ENCODE measurements at regions not wholly inside any gene's neighbourhood (a gene's known extent, or its start where the extent isn't known, plus 50 kb on each side); places are given as distances from the start of the nearest gene placed in this dataset.

DNA sequence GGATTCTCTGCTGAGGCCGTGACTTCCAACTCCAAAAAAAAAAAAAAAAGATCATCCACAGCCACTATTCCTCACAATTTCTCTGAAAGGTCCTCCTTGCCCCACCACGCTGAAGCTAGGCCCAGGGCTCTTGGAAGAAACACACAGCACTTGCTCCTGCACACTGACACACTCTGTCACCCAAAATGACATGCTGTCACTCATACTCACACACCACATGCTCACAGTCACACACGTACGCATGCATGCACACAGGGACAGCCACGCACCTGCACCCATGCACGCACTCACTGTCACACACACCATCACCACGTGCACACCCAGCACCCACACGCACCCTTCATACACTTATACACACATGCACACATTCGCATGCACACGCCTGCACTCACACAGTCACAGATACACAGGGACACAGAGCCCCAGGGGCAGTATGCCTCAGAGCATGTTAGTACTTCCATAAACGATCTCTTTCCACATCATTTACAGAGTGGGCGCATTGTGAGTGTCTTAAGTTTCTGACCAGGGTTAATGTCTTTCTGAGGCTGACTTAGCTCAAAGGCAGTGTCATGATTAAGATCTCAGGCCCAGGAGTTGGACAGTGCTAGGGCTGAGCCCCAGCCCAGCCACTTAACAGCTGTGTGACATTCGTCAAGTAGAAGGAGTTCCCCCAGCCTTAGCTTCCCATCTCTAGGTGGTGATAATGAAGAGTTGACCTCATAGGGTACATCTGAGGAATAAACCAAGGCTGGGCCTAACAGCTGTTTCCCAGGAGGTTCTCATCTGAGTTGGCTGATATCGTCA, 93.4 kb downstream of the GLI2 start:
- peak; percentile 4 for DNase-seq (ENCODE audit: low read depth)

DNA sequence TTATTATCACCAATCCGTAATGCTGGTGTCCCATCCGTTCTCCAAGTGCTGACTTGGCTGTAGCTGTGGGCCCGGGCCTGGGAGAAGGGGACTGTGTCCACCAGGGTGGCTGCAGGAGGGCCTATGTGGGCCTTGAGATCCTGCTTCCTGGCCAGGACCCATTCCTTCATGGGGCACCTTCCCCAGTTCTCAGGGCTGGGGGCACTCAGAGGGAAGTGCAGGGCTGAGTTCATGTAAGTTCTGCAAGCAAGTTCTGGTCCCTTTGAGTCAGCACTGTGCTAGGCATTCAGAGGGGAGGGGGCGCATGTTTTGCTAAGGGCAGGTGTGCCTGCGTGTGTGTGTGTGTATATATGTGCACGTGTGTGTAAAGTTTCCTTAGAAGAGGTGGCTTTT, 94.0 kb downstream of the GLI2 start:
- no peak for DNase-seq (ENCODE audit: low read depth)

- no peak for DNase-seq (ENCODE audit: low read depth)
Observed at GRCh38 chr2:120830096-120830830, 94.6 kb downstream of the GLI2 start.

GRCh38 chr2:120831086-120831485, 95.4 kb downstream of the GLI2 start:
- no peak for DNase-seq (ENCODE audit: low read depth)

- no peak for DNase-seq (ENCODE audit: low read depth)
Observed at GRCh38 chr2:120831891-120832290, 96.2 kb downstream of the GLI2 start.

GRCh38 chr2:120832296-120833070, 96.8 kb downstream of the GLI2 start:
- DNase-seq (ENCODE audit: low read depth) = no peak

GRCh38 chr2:120833127-120833675, 97.5 kb downstream of the GLI2 start:
- DNase-seq (ENCODE audit: low read depth) = no peak

GRCh38 chr2:120834206-120834605, 98.5 kb downstream of the GLI2 start:
- DNase-seq (ENCODE audit: low read depth) = no peak

DNA sequence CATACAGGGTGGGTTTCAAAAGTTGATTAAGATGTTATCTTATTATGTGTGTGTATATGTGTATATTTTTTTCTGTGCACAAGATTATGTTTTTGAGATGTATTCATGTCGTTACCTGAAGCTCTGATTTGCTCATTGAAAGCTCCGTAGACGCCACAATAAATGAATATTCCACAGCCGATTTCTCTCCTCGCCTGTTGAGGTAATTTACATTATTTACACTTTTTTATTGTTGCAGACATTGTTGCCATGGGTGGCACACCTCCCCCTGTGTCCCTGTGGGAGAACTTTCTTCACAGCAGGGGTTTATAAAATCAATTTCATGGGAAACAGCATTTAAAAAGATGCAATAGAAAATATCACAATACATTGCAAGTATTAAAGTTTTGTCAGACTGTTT, 100.6 kb downstream of the GLI2 start:
- DNase-seq (ENCODE audit: low read depth) = no peak

- DNase-seq (ENCODE audit: low read depth) = no peak
Observed at GRCh38 chr2:120840795-120841487, 105.3 kb downstream of the GLI2 start.

GRCh38 chr2:120842456-120843439, 107.1 kb downstream of the GLI2 start:
- no peak for DNase-seq (ENCODE audit: low read depth)

- DNase-seq (ENCODE audit: low read depth) = no peak
Observed at GRCh38 chr2:120844070-120844738, 108.5 kb downstream of the GLI2 start.

- DNase-seq (ENCODE audit: low read depth) = no peak
Observed at GRCh38 chr2:120845277-120845676, 109.6 kb downstream of the GLI2 start.

DNA sequence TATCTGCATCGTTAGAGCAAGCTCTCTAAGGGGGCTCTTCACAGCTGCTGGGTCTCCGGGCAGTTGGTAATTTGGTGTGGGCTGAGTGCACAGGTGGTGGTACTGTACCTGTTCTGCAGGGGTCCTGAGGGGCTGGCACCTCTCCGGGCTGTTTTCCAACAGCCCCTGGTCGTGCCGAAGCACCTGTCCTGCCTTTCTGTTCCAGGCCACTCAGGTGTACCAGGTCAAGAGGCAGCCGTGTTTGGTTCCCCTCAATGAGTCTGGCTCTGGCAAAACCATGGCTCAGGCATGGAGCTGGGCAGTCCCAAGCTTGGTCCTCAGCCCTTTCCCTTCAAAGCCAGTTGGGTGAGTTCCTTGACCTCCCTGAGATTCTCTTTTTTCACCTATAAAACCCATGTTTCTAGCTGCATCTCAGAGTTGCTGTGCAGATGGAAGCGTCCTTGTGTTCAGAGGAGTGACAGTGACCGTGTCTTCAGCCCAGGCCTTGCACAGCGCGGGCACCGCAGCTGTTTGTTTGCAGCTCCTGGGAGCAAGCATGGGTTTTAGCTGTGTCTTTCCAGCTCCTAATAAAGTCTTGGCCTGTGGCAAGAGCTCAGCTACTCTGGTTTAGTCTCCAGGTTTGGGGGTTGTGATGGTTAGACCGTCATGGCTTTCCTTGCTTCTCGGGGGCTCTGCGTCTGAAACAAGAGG, 110.9 kb downstream of the GLI2 start:
- no peak for DNase-seq (ENCODE audit: low read depth)

DNA sequence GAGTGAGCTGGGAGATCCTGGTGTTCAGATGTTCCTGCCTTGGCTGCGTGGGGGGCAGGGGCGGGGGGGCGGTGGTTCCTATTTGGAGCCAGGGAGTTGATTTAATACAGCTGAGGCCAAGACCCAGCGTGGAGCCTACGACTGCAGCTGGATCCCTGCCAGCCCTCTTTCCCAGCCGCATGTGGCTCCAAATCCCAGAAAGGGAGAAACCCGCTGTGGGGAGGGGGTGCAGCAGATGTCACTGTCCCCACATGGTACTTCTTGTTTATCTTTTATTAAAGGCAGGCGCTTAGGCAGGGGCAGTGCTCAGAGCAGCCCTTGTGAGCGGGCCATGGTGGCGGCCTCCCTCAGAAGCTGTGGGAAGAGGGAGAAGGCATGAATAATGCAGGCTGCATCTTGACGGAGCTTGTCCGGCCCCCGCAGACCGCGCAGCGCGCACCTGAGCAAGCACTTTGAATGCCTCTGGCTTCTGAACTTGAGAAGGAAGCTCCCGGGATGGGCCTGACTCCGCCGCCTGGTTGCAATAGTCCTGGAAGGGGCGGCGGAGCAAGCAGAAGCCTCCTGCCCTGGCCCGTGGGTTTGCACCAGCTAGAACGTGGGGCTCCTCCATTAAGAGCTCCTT, 112.1 kb downstream of the GLI2 start:
- no peak for DNase-seq (ENCODE audit: low read depth)

GRCh38 chr2:120849278-120849677, 113.6 kb downstream of the GLI2 start:
- DNase-seq (ENCODE audit: low read depth) = no peak

DNA sequence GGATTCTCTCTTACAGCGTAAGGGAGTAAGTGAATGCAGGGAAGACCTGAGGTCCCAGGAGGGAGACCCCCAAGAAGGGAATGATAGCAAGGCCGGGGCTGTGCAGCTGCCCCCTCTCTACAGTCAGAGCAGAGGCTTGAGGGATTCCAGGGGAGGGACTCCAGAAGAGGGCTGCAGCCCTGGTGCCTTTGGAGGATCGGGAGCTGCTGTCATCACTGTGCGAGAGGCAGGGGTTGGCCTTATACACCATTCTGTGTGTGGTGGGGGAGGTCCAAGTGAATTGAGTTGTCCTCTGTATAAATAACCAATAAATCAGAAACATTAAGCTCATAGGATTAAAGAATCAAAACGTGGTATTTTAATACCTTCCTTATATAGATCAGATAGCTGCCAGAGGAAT, 114.9 kb downstream of the GLI2 start:
- DNase-seq (ENCODE audit: low read depth) = no peak

DNA sequence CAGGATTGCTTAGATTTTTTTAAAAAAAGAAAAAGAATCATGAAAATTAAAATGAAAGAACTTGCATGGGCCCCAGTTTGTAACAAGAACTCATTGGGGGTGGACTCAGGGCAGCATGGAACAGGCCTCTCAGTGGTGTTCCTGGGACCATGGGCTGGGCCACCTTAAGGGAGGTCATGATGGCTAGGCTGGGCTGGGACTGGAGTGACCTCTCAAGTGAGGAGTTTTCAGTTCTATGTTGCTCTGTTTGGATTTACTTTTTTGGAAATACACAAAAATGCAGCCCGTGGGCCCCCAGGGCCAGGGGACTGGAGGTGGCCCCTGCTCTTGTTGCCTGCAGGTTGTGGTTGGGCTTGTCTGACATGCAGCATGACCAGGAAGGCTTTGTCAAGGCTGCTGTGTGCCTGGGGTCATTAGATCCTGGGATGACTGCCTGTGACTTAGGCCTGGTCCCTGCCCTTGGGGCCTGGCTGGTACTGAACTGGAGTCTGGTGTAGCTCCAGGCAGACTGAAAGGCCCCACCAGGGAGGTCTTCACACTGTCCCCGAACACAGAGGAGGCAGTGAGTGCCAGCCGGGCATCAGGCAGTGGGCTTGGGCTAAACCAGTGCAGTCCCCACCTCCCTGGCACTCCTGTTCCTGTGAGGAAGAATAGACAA, 115.6 kb downstream of the GLI2 start:
- DNase-seq (ENCODE audit: low read depth) = no peak

All from LHCN-M2 (cell line).